ENCODE measurements at regions not wholly inside any gene's neighbourhood (a gene's known extent, or its start where the extent isn't known, plus 50 kb on each side); places are given as distances from the start of the nearest gene placed in this dataset.

DNA sequence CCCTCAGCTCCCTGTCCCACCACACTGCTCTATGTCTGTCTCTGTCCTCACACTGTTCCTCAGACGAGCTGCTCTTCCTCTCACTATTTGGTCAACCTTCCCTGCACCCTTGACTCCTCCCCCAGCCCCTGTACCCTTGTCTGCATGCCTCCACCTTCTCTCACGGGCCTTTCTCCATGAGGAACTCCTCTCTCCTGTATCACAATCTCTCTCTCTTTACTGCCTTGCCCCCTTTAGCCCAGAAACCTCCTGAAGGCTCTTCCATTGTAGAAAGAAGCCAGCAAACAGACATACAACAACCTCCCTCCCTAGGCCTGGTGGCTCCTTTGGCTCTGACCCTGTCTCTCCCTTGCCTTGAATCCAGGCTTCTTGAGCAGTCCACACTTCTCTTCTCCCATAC lies 251.6 kb upstream of the CSF3R start:
- Histone ChIP-seq H3K36me3 (no peaks in the 10 kb centered on the region), H3K4me3 (no peak overlapping the region), H3K27ac (no peak overlapping the region), H3K4me1 (peaks cover 65% of the 10 kb centered on the region), H3K9me3 (no peaks in the 10 kb centered on the region), H3K27me3 (no peaks in the 10 kb centered on the region; the same call in 1 of the 2 replicates), H3K9ac (no peak overlapping the region), H4K20me1 (no peaks in the 10 kb centered on the region), H3K4me2 (0 out of 2 replicates have a peak overlapping the region, but pooled peaks have one; percentile 1)
- no peak for TF ChIP-seq Cebpa-rat (IDR thresholded peaks at IDR 0.05)

DNA sequence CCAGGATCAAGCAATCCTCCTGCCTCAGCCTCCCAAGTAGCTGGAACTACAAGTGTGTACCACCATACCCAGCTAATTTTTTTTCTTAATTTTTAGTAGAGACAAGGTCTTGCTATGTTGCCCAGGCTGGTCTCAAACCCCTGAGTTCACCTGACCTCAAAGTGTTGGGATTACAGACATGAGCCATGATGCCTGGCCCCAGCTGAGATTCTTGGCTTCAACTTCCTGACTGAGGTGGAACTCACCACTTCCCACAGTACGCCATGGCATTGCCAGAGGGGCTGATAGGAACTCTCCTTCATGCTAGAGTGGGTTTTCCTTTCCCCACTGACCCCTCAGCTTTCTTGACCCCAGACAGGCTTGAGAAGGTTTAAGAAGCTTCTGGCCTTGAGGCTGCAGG lies 251.0 kb upstream of the CSF3R start:
- H3K9ac ChIP-seq, result no peak overlapping the region
- no peaks in the 10 kb centered on the region for H3K36me3 ChIP-seq
- no peak overlapping the region for H3K27ac ChIP-seq
- H3K27me3 ChIP-seq, result no peaks in the 10 kb centered on the region; the same call in 1 of the 2 replicates
- no peak for TF ChIP-seq Cebpa-rat (IDR thresholded peaks at IDR 0.05)
- H3K4me3 ChIP-seq, result no peak overlapping the region
- H3K9me3 ChIP-seq, result no peaks in the 10 kb centered on the region
- H3K4me2 ChIP-seq, result 0 out of 2 replicates have a peak overlapping the region, but pooled peaks have one; percentile 1
- H4K20me1 ChIP-seq, result no peaks in the 10 kb centered on the region
- peaks cover 71% of the 10 kb centered on the region for H3K4me1 ChIP-seq

DNA sequence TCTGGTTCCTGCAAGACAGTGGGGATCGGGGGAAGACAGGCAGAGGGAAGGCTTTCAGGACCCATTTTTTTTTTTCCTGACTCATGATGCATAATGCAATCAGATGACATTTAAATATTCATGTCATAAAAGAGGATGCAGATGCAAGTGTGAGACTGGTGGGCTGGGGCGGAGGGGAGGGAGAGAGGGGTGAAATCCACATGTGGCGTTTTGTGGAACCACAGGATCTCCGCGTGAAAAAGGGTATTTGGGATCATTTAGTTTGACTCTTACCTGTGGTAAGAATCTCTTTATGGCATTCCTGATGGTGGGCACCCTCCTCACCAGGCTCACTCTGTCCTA lies 249.3 kb upstream of the CSF3R start:
- H3K27ac ChIP-seq, result no peak overlapping the region
- no peaks in the 10 kb centered on the region for H3K27me3 ChIP-seq
- H3K36me3 ChIP-seq, result no peaks in the 10 kb centered on the region
- H3K4me3 ChIP-seq, result no peak overlapping the region
- no peaks in the 10 kb centered on the region for H4K20me1 ChIP-seq
- TF ChIP-seq Cebpa-rat (IDR thresholded peaks at IDR 0.05), result no peak
- H3K4me1 ChIP-seq, result peaks cover 66% of the 10 kb centered on the region
- H3K9me3 ChIP-seq, result no peaks in the 10 kb centered on the region; the same call in 1 of the 2 replicates
- H3K9ac ChIP-seq, result no peak overlapping the region
- H3K4me2 ChIP-seq, result peak overlapping the region; percentile 90

DNA sequence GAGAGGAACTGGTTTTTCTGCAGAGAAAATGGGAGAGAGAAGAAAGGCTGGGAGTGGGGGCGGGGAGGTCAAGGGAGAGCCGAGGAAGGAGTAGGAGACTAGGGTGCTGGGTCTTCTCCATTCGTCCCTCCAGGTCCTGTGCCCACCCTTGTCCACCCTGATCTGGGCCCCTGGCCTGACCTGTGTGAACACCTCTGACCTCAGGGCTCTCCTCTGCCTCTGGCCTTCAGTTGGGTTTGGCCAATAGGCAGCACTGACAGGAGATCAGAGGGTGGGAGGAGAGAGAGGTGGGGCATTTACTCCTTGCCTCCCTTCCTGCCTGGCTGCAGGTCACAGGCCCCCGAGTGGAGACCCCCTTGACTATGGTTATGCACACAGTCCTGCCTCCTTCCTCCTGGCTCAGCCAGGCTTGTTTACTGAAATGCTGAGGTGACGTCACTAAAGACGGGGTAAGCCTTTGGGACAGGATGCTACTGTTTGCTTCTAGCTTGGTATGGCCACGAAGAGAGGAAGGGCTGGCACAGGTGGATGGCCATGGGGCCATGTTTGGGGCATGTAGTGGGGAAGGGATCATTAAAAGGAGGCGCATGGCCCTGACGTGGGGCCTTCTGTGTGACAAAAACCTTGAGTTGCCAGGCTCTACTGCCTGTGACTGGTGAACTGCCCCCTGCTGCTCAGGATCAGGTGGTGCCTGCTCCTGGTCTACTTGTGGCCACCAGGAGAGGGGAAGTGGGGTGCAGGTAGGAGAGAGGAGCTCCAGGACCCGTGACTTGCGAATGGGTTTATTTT lies 248.7 kb upstream of the CSF3R start:
- no peaks in the 10 kb centered on the region for H3K36me3 ChIP-seq
- peak overlapping the region; percentile 90 for H3K4me2 ChIP-seq
- no peak for TF ChIP-seq Cebpa-rat (IDR thresholded peaks at IDR 0.05)
- H3K27me3 ChIP-seq, result no peaks in the 10 kb centered on the region
- peaks cover 61% of the 10 kb centered on the region for H3K4me1 ChIP-seq
- no peak overlapping the region for H3K4me3 ChIP-seq
- H3K9ac ChIP-seq, result no peak overlapping the region
- no peaks in the 10 kb centered on the region; the same call in 1 of the 2 replicates for H3K9me3 ChIP-seq
- H3K27ac ChIP-seq, result peak overlapping the region; percentile 14; the same call in 1 of the 2 replicates
- no peaks in the 10 kb centered on the region for H4K20me1 ChIP-seq

DNA sequence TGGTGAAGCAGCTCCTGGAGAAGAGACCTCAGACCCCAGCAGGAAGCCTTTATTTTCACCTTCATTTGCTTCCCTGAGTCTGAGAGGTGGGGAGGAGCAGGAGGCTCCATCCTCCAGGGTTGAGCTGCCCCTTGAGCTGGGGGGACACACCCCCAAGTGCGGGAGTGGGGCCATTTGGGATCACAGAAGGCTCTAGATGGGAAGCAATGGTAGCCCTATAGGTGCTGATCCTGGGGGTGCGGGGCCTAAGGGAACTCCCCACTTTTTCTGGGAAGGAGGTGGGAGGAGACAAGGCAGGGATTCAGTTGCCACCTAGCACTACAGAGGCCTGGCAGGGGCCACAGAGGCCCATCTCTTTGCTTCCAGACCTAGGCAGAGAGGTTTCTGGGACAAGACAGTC lies 247.9 kb upstream of the CSF3R start:
- H3K4me2 ChIP-seq, result peak overlapping the region; percentile 90
- no peak; the same call in 1 of the 2 replicates for TF ChIP-seq Cebpa-rat (IDR thresholded peaks at IDR 0.05)
- H3K4me1 ChIP-seq, result peaks cover 53% of the 10 kb centered on the region

DNA sequence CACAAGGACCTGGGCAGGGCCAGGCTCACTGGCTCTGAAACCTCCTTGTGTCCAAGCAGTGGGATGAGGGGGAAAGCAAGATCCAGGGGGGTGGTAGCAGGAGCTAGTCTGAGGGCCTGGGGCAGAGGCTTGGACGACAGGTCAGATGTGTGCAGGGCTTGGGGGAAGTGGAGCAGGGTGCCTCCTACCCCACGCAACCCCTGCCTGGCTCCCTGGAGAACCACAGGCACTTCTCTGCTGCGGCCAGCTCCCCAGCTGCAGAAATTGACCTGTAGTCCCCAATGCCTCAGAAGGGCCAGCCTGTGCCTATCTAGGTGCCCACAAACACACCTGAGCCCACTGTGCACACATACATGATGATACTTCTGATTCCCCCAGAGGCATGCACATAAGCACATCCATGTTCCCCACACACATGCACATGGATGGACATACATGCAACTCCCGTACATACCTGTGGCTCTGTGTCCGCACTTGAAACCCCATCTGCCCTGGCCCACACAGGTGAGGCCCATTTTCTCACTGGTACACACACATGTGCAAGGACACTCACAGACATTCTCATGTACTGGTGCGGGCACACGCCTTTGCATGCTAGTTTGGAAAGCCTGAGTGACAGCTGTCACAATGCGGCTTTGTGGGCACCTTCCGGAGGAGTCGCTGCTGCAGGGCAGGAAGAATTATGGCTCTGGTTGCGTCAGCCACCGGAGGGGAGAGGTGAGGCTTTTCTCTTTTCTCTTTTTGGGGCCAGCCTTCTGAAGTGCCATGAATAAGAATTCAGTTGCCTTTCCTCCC lies 247.2 kb upstream of the CSF3R start:
- Histone ChIP-seq H3K27ac (peak overlapping the region; percentile 72), H3K4me2 (peak overlapping the region; percentile 90), H3K4me3 (peak overlapping the region; percentile 26; the same call in 1 of the 2 replicates), H4K20me1 (no peaks in the 10 kb centered on the region), H3K36me3 (no peaks in the 10 kb centered on the region), H3K9me3 (no peaks in the 10 kb centered on the region; the same call in 1 of the 2 replicates), H3K4me1 (peaks cover 46% of the 10 kb centered on the region), H3K27me3 (no peaks in the 10 kb centered on the region), H3K9ac (peak overlapping the region; percentile 69; the same call in 1 of the 2 replicates)
- peak; percentile 62; the same call in 1 of the 2 replicates for TF ChIP-seq Cebpa-rat (IDR thresholded peaks at IDR 0.05)

More for the DNA sequence above, 247.9 kb upstream of the CSF3R start:
- Histone ChIP-seq H3K27ac (peak overlapping the region; percentile 72), H3K9ac (peak overlapping the region; percentile 69), H3K9me3 (no peaks in the 10 kb centered on the region; the same call in 1 of the 2 replicates), H4K20me1 (no peaks in the 10 kb centered on the region), H3K4me3 (peak overlapping the region; percentile 26; the same call in 1 of the 2 replicates), H3K36me3 (no peaks in the 10 kb centered on the region), H3K27me3 (no peaks in the 10 kb centered on the region)

DNA sequence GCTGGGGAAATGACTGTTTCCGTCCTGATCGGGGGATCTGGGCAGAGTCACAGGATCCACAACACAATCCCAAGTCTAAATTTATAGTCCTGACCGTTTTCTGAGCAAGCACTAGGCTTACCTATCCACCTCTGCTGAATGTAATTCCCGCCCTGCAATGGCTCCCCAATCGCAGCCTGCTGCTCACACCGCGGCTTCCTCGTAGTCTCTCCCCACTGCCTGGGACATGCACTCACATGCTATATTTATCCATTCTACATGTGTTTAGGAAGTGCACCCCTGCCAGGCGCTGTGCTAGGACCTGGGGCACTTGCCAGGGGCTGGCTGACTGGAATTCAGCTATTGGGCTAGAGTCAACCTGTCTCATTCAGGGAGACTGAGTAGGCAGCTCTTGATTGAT lies 246.6 kb upstream of the CSF3R start:
- H4K20me1 ChIP-seq, result no peaks in the 10 kb centered on the region
- peaks cover 44% of the 10 kb centered on the region for H3K4me1 ChIP-seq
- no peaks in the 10 kb centered on the region for H3K36me3 ChIP-seq
- peak overlapping the region; percentile 52; the same call in 1 of the 2 replicates for H3K27ac ChIP-seq
- H3K9me3 ChIP-seq, result no peaks in the 10 kb centered on the region; the same call in 1 of the 2 replicates
- H3K27me3 ChIP-seq, result no peaks in the 10 kb centered on the region
- no peak overlapping the region; the same call in 1 of the 2 replicates for H3K9ac ChIP-seq
- no peak overlapping the region for H3K4me3 ChIP-seq
- TF ChIP-seq Cebpa-rat (IDR thresholded peaks at IDR 0.05), result no peak
- peak overlapping the region; percentile 90 for H3K4me2 ChIP-seq

DNA sequence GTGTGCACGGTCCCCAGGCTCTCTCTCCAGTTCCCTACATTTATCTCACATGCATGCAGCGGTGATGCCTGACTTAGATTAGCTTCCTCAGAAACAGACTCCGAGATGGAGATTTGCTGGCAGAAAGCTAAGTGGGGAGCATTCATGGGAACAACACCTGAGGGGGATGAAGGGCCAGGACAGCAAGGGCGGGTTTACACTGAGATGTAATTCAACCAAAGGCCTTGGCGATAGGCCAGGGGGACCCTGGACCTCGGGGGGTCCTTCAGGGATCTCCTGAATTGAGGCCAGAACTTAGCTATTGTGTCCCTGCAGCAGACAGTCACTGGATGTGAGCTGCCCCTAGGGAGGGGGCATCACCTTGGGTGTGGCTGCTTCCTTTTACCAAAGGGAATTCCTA lies 246.1 kb upstream of the CSF3R start:
- Histone ChIP-seq H3K4me2 (peak overlapping the region; percentile 90), H3K27me3 (no peaks in the 10 kb centered on the region), H3K4me3 (no peak overlapping the region), H3K9ac (no peak overlapping the region), H3K36me3 (no peaks in the 10 kb centered on the region), H4K20me1 (no peaks in the 10 kb centered on the region), H3K27ac (no peak overlapping the region), H3K4me1 (peaks cover 44% of the 10 kb centered on the region), H3K9me3 (no peaks in the 10 kb centered on the region; the same call in 1 of the 2 replicates)
- no peak for TF ChIP-seq Cebpa-rat (IDR thresholded peaks at IDR 0.05)

DNA sequence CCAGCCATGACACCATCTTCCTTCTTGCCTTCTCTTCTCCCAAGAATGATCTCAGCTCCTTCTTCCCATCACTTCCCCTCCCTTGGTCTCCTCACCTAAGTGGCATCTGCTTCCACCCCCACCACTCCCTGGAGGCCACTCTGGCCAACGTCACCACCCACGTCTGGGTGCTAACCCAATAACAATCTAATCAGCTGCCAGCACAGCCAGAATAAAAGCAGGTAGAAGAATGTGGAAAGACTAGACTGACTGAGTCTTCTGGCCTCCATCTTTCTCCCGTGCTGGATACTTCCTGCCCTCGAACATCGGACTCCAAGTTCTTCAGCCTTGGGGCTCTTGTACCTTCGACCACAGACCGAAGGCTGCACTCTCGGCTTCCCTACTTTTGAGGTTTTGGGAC lies 245.3 kb upstream of the CSF3R start:
- Histone ChIP-seq H3K27ac (no peak overlapping the region), H3K9ac (no peak overlapping the region), H3K4me1 (peaks cover 44% of the 10 kb centered on the region), H3K4me3 (no peak overlapping the region), H3K4me2 (no peak overlapping the region), H3K9me3 (no peaks in the 10 kb centered on the region; the same call in 1 of the 2 replicates), H4K20me1 (no peaks in the 10 kb centered on the region), H3K27me3 (no peaks in the 10 kb centered on the region), H3K36me3 (no peaks in the 10 kb centered on the region)
- TF ChIP-seq Cebpa-rat (IDR thresholded peaks at IDR 0.05), result no peak

Data from BLaER1 (cell line).